ENCODE measurements at regions not wholly inside any gene's neighbourhood (a gene's known extent, or its start where the extent isn't known, plus 50 kb on each side); places are given as distances from the start of the nearest gene placed in this dataset.

GRCh38 chr7:68065581-68065980, 1068.9 kb downstream of the TYW1 start:
- TF ChIP-seq CTCF (conservative IDR thresholded peaks at IDR 0.05) (no peak), ZFX (IDR thresholded peaks at IDR 0.05) (no peak)

All from C4-2B (cell line).